ENCODE measurements at regions not wholly inside any gene's neighbourhood (a gene's known extent, or its start where the extent isn't known, plus 50 kb on each side); places are given as distances from the start of the nearest gene placed in this dataset.

DNA sequence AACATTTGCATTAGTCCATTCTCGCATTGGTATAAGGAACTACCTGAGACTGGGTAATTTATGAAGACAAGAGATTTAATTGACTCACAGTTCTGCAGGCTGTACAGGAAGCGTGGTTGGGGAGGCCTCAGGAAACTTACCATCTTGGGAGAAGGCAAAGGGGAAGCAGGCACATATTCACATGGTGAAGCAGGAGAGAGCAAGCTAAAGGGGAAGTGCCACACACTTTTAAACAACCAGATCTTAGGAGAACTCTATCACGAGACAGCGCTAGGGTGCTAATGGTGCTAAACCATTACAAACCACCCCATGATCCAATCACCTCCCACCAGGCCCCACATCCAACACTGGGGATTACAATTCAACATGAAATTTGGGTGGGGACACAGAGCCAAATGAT lies 201.7 kb upstream of the MGAT5 start:
- TF ChIP-seq, protein P1, sequence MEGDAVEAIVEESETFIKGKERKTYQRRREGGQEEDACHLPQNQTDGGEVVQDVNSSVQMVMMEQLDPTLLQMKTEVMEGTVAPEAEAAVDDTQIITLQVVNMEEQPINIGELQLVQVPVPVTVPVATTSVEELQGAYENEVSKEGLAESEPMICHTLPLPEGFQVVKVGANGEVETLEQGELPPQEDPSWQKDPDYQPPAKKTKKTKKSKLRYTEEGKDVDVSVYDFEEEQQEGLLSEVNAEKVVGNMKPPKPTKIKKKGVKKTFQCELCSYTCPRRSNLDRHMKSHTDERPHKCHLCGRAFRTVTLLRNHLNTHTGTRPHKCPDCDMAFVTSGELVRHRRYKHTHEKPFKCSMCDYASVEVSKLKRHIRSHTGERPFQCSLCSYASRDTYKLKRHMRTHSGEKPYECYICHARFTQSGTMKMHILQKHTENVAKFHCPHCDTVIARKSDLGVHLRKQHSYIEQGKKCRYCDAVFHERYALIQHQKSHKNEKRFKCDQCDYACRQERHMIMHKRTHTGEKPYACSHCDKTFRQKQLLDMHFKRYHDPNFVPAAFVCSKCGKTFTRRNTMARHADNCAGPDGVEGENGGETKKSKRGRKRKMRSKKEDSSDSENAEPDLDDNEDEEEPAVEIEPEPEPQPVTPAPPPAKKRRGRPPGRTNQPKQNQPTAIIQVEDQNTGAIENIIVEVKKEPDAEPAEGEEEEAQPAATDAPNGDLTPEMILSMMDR (conservative IDR thresholded peaks at IDR 0.05 in 1 of 2, IDR thresholded peaks at IDR 0.05 in 1 of 2; ENCODE audit: low read depth in 1 of 2, low read length in 2 of 2) = no peak
- no peak for TF ChIP-seq EZH2 (IDR thresholded peaks at IDR 0.05; ENCODE audit: low read length, missing control alignments)
